ENCODE measurements at regions not wholly inside any gene's neighbourhood (a gene's known extent, or its start where the extent isn't known, plus 50 kb on each side); places are given as distances from the start of the nearest gene placed in this dataset.

DNA sequence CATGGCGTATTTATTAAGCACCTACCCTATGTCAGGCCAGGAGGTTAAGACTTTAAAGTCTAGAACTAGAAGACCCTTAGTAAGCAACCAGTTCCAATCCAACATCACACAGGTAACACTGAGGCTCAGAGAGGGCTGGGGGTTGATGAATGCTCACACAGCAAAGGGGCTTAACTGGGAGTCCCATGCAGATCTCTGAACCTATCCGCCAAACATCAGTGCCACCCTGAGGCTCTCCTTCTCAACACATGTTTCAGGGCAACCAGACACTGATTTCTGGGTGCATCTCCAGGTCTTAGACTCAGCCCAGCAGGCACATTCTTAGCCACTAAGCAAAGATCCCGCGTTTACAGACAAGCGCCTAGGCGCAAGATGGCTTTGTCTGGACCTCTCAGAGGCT is 92.0 kb upstream of the SLC6A11 start:
- DNase-seq: no peak
- Histone ChIP-seq H3K27me3 (no peaks in the 10 kb centered on the region), H3K36me3 (no peaks in the 10 kb centered on the region), H3K4me3 (no peak overlapping the region), H3K27ac (no peak overlapping the region), H3K9me3 (no peaks in the 10 kb centered on the region), H3K4me1 (no peaks in the 10 kb centered on the region)
- TF ChIP-seq, protein P1, sequence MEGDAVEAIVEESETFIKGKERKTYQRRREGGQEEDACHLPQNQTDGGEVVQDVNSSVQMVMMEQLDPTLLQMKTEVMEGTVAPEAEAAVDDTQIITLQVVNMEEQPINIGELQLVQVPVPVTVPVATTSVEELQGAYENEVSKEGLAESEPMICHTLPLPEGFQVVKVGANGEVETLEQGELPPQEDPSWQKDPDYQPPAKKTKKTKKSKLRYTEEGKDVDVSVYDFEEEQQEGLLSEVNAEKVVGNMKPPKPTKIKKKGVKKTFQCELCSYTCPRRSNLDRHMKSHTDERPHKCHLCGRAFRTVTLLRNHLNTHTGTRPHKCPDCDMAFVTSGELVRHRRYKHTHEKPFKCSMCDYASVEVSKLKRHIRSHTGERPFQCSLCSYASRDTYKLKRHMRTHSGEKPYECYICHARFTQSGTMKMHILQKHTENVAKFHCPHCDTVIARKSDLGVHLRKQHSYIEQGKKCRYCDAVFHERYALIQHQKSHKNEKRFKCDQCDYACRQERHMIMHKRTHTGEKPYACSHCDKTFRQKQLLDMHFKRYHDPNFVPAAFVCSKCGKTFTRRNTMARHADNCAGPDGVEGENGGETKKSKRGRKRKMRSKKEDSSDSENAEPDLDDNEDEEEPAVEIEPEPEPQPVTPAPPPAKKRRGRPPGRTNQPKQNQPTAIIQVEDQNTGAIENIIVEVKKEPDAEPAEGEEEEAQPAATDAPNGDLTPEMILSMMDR (IDR thresholded peaks at IDR 0.05): no peak
- no peak for TF ChIP-seq POLR2A (IDR thresholded peaks at IDR 0.05)

DNA sequence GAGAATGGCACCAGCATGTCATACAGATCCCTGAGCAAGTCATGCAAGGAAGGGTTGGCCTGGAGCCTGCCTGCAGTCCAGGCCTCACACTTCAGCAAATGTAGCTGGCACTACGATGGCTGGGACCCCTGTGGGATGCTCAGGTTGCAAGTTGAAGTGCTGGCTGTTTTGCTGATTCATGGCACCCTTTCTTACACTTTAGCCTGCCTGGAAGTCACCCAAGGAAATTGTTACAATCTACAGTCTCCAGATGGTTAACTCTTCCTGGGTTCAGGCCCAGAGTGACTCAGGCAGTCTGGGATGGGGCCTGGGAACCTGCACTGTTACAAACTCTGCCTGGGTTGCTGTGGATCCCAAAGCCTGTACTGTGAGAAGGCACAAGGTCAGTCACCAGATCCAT is 91.0 kb upstream of the SLC6A11 start:
- Histone ChIP-seq H3K9me3 (no peaks in the 10 kb centered on the region), H3K27me3 (no peaks in the 10 kb centered on the region), H3K4me3 (no peak overlapping the region), H3K36me3 (no peaks in the 10 kb centered on the region), H3K27ac (no peak overlapping the region), H3K4me1 (no peaks in the 10 kb centered on the region)
- DNase-seq: no peak
- TF ChIP-seq, protein P1 (IDR thresholded peaks at IDR 0.05): no peak
- TF ChIP-seq POLR2A (IDR thresholded peaks at IDR 0.05): no peak

DNA sequence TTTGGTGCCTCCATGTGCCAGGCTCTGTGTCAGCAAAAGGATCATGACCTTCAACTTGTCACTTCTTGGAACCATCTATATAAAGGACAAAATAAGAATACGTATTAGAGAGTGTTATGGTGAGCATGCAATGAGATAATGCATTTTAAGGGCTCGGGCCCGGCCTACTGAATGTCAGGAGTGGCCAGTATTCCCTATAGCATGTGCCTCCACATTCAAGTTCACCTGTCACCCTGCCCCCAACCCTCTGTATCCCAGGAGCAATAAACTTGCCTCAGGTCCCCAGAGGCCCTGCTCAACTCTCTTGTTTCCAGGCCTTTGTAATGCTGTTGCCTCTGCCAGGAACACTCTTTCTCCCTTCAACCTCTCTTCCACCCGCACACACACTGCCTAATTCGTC is 90.2 kb upstream of the SLC6A11 start:
- no peak overlapping the region for H3K4me3 ChIP-seq
- H3K36me3 ChIP-seq: no peaks in the 10 kb centered on the region
- no peaks in the 10 kb centered on the region for H3K27me3 ChIP-seq
- DNase-seq: no peak
- TF ChIP-seq, protein P1 (IDR thresholded peaks at IDR 0.05): no peak
- no peak for TF ChIP-seq POLR2A (IDR thresholded peaks at IDR 0.05)
- no peaks in the 10 kb centered on the region for H3K9me3 ChIP-seq
- H3K4me1 ChIP-seq: no peaks in the 10 kb centered on the region
- no peak overlapping the region for H3K27ac ChIP-seq

DNA sequence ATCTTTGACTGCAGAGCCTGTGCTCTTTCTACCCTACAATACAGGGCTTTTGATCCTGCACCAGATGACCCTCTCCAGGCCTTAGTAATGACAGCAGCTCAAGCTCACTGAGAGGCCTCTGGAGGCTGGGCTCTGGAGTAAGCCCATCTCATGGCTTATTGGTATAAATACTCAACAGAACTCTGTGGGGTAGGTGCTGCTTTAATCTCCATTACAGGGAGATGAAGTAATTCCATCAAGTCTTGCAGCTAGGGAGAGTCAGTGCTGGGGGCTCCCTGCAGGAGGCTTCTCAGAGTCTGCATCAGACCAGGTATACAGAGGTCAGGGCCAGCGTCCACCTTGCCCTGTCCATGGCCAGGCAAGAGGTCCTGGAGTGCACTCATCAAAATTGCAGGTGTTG is 89.2 kb upstream of the SLC6A11 start:
- no peaks in the 10 kb centered on the region for H3K4me1 ChIP-seq
- H3K36me3 ChIP-seq: no peaks in the 10 kb centered on the region
- no peaks in the 10 kb centered on the region for H3K27me3 ChIP-seq
- DNase-seq: no peak
- TF ChIP-seq, protein P1 (IDR thresholded peaks at IDR 0.05): no peak
- TF ChIP-seq POLR2A (IDR thresholded peaks at IDR 0.05): no peak
- no peak overlapping the region for H3K27ac ChIP-seq
- no peak overlapping the region for H3K4me3 ChIP-seq
- H3K9me3 ChIP-seq: no peaks in the 10 kb centered on the region

DNA sequence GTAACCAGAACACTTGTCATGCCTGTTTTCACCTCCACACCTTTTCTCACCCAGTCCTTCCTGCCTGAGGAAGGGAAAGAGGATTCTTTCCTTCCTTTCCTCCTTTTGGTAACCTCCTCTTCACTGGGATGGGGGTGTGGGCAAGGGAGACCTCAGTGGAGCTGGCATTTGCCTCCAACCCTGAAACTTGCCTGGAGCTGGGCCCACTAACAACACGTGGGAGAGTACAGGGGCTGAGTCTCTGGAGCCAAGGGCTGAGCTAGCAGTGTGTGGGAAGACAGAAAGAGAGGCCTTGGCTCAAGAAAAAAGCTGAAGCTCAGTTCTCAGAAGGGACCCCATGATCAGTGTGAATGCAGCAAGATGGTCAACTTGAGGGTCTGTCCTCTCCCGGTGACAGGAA is 86.6 kb upstream of the SLC6A11 start:
- H3K4me3 ChIP-seq: no peak overlapping the region
- H3K27ac ChIP-seq: no peak overlapping the region
- TF ChIP-seq POLR2A (IDR thresholded peaks at IDR 0.05): no peak
- TF ChIP-seq, protein P1 (IDR thresholded peaks at IDR 0.05): no peak

DNA sequence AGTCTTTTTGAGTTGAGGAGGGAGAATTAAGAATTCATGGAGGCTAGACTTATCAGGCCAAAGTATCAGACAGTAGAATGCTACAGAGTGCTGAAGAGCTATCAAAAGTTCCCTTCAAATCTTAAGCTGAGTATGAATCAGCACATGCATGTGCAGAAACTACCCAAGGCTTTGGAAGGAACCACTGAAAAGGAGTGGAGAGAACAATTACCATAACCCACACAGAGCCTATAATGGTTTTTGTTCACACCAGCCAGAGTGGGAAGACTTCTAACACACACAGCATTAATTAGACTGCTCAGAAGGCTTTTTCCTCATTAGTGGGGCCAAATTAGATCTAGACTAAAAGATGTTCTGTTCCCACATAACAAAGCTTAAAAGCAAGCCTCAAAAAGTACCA is 83.7 kb upstream of the SLC6A11 start:
- H3K36me3 ChIP-seq: no peaks in the 10 kb centered on the region
- H3K27me3 ChIP-seq: no peaks in the 10 kb centered on the region
- no peak overlapping the region for H3K27ac ChIP-seq
- no peak overlapping the region for H3K4me3 ChIP-seq
- no peak for DNase-seq
- H3K9me3 ChIP-seq: peaks cover 0 to 9% (median 0%) of the 10 kb centered on the region in 4 donors
- TF ChIP-seq POLR2A (IDR thresholded peaks at IDR 0.05): no peak
- TF ChIP-seq, protein P1 (IDR thresholded peaks at IDR 0.05): no peak
- no peaks in the 10 kb centered on the region for H3K4me1 ChIP-seq

More for the DNA sequence above, 86.6 kb upstream of the SLC6A11 start:
- Histone ChIP-seq H3K36me3 (no peaks in the 10 kb centered on the region), H3K4me1 (no peaks in the 10 kb centered on the region), H3K27me3 (no peaks in the 10 kb centered on the region), H3K9me3 (peaks cover 0 to 9% (median 0%) of the 10 kb centered on the region in 4 donors)
- DNase-seq: no peak

Data from Peyer's patch (tissue), 4 donors.